ENCODE measurements at regions not wholly inside any gene's neighbourhood (a gene's known extent, or its start where the extent isn't known, plus 50 kb on each side); places are given as distances from the start of the nearest gene placed in this dataset.

- Histone ChIP-seq H3K27me3 (ENCODE audit: insufficient read depth) (no peaks in the 10 kb centered on the region), H3K4me1 (ENCODE audit: control insufficient read depth in 1 of 2, insufficient read depth in 2 of 2, low read depth in 1 of 2, low read length in 1 of 2) (no peaks in the 10 kb centered on the region), H3K9ac (no peak overlapping the region), H3K79me2 (ENCODE audit: insufficient read depth) (no peaks in the 10 kb centered on the region), H3K9me3 (no peaks in the 10 kb centered on the region), H3F3A (replicated peaks; ENCODE audit: insufficient read depth) (no peaks in the 10 kb centered on the region), H2AFZ (ENCODE audit: low read depth) (no peak overlapping the region), H3K4me2 (no peak overlapping the region), H3K36me3 (replicated peaks in 1 of 2; ENCODE audit: control insufficient read depth in 1 of 2, insufficient read depth in 2 of 2, low read length in 1 of 2) (no peaks in the 10 kb centered on the region), H3K4me3 (ENCODE audit: low read depth in 2 of 2, low read length in 1 of 2) (no peak overlapping the region), H3K27ac (ENCODE audit: low read depth in 2 of 2, low read length in 1 of 2) (no peak overlapping the region), H4K20me1 (ENCODE audit: insufficient read depth) (no peaks in the 10 kb centered on the region), H3K9me2 (no peaks in the 10 kb centered on the region)
- WGBS (ENCODE audit: low lambda C conversion rate): 0% methylated on average over 1 of the region's 1 CpG
- no peak for DNase-seq
- ChIA-PET CTCF (no interaction called here), POLR2A (no interaction called here)
- no peak for TF ChIP-seq POLR2AphosphoS5 (IDR thresholded peaks at IDR 0.05; ENCODE audit: low read depth, low read length)
- no peak for TF ChIP-seq NRF1 (IDR thresholded peaks at IDR 0.05; ENCODE audit: low read depth, low read length)
- TF ChIP-seq, protein P1, sequence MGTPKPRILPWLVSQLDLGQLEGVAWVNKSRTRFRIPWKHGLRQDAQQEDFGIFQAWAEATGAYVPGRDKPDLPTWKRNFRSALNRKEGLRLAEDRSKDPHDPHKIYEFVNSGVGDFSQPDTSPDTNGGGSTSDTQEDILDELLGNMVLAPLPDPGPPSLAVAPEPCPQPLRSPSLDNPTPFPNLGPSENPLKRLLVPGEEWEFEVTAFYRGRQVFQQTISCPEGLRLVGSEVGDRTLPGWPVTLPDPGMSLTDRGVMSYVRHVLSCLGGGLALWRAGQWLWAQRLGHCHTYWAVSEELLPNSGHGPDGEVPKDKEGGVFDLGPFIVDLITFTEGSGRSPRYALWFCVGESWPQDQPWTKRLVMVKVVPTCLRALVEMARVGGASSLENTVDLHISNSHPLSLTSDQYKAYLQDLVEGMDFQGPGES (IDR thresholded peaks at IDR 0.05; ENCODE audit: low read depth, low read length): no peak
- no peak for TF ChIP-seq SMC3 (IDR thresholded peaks at IDR 0.05; ENCODE audit: low read depth, low read length)
- no peak for TF ChIP-seq RCOR1 (IDR thresholded peaks at IDR 0.05; ENCODE audit: low read length)
- no peak for TF ChIP-seq EZH2phosphoT487 (IDR thresholded peaks at IDR 0.05; ENCODE audit: borderline replicate concordance, low read depth)
- TF ChIP-seq RXRA (IDR thresholded peaks at IDR 0.05; ENCODE audit: borderline replicate concordance, low read depth): no peak
- no peak for TF ChIP-seq MAX (IDR thresholded peaks at IDR 0.05; ENCODE audit: low read depth)
- no peak for TF ChIP-seq FOXJ3 (CRISPR knock-in tag; IDR thresholded peaks at IDR 0.05)
- TF ChIP-seq JUND (IDR thresholded peaks at IDR 0.05): no peak
- TF ChIP-seq REST (IDR thresholded peaks at IDR 0.05; ENCODE audit: low read depth, low read length): no peak
- no peak for TF ChIP-seq TCF12 (IDR thresholded peaks at IDR 0.05)
Measured at GRCh38 chr5:30667293-30667692, 526.2 kb upstream of the CDH6 start.

- no peaks in the 10 kb centered on the region for H3F3A ChIP-seq (replicated peaks; ENCODE audit: insufficient read depth)
- no peaks in the 10 kb centered on the region for H3K79me2 ChIP-seq (ENCODE audit: insufficient read depth)
- H3K9me2 ChIP-seq: no peaks in the 10 kb centered on the region
- ChIA-PET CTCF (no interaction called here), POLR2A (no interaction called here)
- no peaks in the 10 kb centered on the region for H3K36me3 ChIP-seq (replicated peaks in 1 of 2; ENCODE audit: control insufficient read depth in 1 of 2, insufficient read depth in 2 of 2, low read length in 1 of 2)
- WGBS (ENCODE audit: low lambda C conversion rate): 3% methylated on average over 2 of the region's 2 CpGs
- DNase-seq: no peak
- H3K27ac ChIP-seq (ENCODE audit: low read depth in 2 of 2, low read length in 1 of 2): no peak overlapping the region
- no peak overlapping the region for H3K4me2 ChIP-seq
- no peak overlapping the region for H2AFZ ChIP-seq (ENCODE audit: low read depth)
- no peak overlapping the region for H3K9ac ChIP-seq
- no peaks in the 10 kb centered on the region for H3K27me3 ChIP-seq (ENCODE audit: insufficient read depth)
- no peaks in the 10 kb centered on the region for H4K20me1 ChIP-seq (ENCODE audit: insufficient read depth)
- no peaks in the 10 kb centered on the region for H3K4me1 ChIP-seq (ENCODE audit: control insufficient read depth in 1 of 2, insufficient read depth in 2 of 2, low read depth in 1 of 2, low read length in 1 of 2)
- no peaks in the 10 kb centered on the region for H3K9me3 ChIP-seq
- no peak overlapping the region for H3K4me3 ChIP-seq (ENCODE audit: low read depth in 2 of 2, low read length in 1 of 2)
- TF ChIP-seq, protein P2, sequence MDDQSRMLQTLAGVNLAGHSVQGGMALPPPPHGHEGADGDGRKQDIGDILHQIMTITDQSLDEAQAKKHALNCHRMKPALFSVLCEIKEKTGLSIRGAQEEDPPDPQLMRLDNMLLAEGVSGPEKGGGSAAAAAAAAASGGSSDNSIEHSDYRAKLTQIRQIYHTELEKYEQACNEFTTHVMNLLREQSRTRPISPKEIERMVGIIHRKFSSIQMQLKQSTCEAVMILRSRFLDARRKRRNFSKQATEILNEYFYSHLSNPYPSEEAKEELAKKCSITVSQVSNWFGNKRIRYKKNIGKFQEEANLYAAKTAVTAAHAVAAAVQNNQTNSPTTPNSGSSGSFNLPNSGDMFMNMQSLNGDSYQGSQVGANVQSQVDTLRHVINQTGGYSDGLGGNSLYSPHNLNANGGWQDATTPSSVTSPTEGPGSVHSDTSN (IDR thresholded peaks at IDR 0.05): no peak
- TF ChIP-seq, protein P3, sequence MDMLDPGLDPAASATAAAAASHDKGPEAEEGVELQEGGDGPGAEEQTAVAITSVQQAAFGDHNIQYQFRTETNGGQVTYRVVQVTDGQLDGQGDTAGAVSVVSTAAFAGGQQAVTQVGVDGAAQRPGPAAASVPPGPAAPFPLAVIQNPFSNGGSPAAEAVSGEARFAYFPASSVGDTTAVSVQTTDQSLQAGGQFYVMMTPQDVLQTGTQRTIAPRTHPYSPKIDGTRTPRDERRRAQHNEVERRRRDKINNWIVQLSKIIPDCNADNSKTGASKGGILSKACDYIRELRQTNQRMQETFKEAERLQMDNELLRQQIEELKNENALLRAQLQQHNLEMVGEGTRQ (IDR thresholded peaks at IDR 0.05; ENCODE audit: borderline replicate concordance, low read depth, low read length): no peak
- TF ChIP-seq NRF1 (IDR thresholded peaks at IDR 0.05; ENCODE audit: low read depth, low read length): no peak
- no peak for TF ChIP-seq EP300 (IDR thresholded peaks at IDR 0.05; ENCODE audit: borderline replicate concordance in 1 of 2, low read depth in 1 of 2, low read length in 1 of 2)
- TF ChIP-seq CTCF (IDR thresholded peaks at IDR 0.05): no peak
- no peak for TF ChIP-seq TEAD4 (IDR thresholded peaks at IDR 0.05; ENCODE audit: borderline replicate concordance, insufficient read depth)
- TF ChIP-seq SIN3A (IDR thresholded peaks at IDR 0.05; ENCODE audit: borderline replicate concordance, low read depth, low read length): no peak
- no peak for TF ChIP-seq YY1 (IDR thresholded peaks at IDR 0.05; ENCODE audit: low read depth)
- no peak for TF ChIP-seq RAD21 (IDR thresholded peaks at IDR 0.05; ENCODE audit: low read length)
- TF ChIP-seq SMC3 (IDR thresholded peaks at IDR 0.05; ENCODE audit: low read depth, low read length): no peak
- TF ChIP-seq RCOR1 (IDR thresholded peaks at IDR 0.05; ENCODE audit: low read length): no peak
Measured at GRCh38 chr5:30663536-30663935, 530.0 kb upstream of the CDH6 start.

Measured in SK-N-SH (cell line).